HepG2 (cell line): ENCODE measurements at regions not wholly inside any gene's neighbourhood (a gene's known extent, or its start where the extent isn't known, plus 50 kb on each side); places are given as distances from the start of the nearest gene placed in this dataset.

Source experiments
- KAT2B ChIP-seq: fragments of 150-350 bp; IDR thresholded peaks from 2 replicates; pipeline ENCODE4 v1.6.1; 2014; ENCODE audit warnings: low read depth, low read length, borderline replicate concordance
- PTBP1 ChIP-seq: fragments of 200-400 bp; formaldehyde crosslinking; IDR thresholded peaks from 2 replicates; pipeline ENCODE4 v1.6.1; 2018; ENCODE audit warnings: low read length, low read depth; ENCODE audit not compliant: poor library complexity, severe bottlenecking
- ZNF33B ChIP-seq: sonication (generic); formaldehyde crosslinking; IDR thresholded peaks from 2 replicates; pipeline ENCODE4 v1.5.1; 2020; ENCODE audit warnings: mild to moderate bottlenecking, missing genetic modification reagents
- ZNF878 ChIP-seq: sonication (generic); formaldehyde crosslinking; IDR thresholded peaks from 2 replicates; pipeline ENCODE4 v1.8.1; 2023; ENCODE audit warnings: mild to moderate bottlenecking, missing genetic modification reagents, moderate library complexity
- TF ChIP-seq, protein P1 (sequence below): IDR thresholded peaks from 2 replicates; pipeline ENCODE4 v1.6.1; 2016; ENCODE audit warnings: low read depth, missing genetic modification reagents, missing compliant biosample characterization
- TF ChIP-seq, protein P2 (sequence below): sonication (generic); formaldehyde crosslinking; IDR thresholded peaks from 2 replicates; pipeline ENCODE4 v1.9.0; 2022; ENCODE audit warnings: low read depth, missing genetic modification reagents
- TF ChIP-seq, protein P3 (sequence below): IDR thresholded peaks from 2 replicates; pipeline ENCODE4 v1.6.1; 2012; ENCODE audit warnings: low read length, improper control_type of control experiment

DNA sequence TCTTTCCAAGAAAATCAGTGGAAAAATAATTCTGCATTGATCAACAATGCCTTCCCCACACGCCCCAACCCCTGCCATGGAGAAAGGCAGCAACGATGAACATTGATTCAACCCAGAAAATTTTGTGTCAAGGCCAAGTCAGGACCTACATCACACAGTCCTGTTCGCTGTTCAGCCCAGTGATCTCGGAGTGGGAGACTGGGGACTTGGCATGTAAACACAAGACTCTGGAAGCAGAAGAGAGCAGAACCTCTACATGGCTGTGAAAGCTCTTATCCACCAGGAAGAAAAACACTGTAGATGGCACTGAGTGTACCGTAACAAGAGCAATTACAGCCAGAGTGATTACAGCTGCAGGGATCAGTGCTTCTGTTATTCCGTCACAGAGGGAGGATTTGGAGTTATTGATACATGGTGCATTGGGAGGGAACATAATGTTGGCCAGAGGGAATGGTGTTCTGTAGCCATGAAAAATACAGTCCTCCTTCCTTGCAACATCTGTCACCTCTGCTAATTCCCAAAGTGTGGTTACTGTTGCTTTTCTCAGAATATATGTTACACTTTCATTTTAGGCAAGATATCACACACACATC, 136.6 kb downstream of the IQUB start (continued):
- TF ChIP-seq, protein P1, sequence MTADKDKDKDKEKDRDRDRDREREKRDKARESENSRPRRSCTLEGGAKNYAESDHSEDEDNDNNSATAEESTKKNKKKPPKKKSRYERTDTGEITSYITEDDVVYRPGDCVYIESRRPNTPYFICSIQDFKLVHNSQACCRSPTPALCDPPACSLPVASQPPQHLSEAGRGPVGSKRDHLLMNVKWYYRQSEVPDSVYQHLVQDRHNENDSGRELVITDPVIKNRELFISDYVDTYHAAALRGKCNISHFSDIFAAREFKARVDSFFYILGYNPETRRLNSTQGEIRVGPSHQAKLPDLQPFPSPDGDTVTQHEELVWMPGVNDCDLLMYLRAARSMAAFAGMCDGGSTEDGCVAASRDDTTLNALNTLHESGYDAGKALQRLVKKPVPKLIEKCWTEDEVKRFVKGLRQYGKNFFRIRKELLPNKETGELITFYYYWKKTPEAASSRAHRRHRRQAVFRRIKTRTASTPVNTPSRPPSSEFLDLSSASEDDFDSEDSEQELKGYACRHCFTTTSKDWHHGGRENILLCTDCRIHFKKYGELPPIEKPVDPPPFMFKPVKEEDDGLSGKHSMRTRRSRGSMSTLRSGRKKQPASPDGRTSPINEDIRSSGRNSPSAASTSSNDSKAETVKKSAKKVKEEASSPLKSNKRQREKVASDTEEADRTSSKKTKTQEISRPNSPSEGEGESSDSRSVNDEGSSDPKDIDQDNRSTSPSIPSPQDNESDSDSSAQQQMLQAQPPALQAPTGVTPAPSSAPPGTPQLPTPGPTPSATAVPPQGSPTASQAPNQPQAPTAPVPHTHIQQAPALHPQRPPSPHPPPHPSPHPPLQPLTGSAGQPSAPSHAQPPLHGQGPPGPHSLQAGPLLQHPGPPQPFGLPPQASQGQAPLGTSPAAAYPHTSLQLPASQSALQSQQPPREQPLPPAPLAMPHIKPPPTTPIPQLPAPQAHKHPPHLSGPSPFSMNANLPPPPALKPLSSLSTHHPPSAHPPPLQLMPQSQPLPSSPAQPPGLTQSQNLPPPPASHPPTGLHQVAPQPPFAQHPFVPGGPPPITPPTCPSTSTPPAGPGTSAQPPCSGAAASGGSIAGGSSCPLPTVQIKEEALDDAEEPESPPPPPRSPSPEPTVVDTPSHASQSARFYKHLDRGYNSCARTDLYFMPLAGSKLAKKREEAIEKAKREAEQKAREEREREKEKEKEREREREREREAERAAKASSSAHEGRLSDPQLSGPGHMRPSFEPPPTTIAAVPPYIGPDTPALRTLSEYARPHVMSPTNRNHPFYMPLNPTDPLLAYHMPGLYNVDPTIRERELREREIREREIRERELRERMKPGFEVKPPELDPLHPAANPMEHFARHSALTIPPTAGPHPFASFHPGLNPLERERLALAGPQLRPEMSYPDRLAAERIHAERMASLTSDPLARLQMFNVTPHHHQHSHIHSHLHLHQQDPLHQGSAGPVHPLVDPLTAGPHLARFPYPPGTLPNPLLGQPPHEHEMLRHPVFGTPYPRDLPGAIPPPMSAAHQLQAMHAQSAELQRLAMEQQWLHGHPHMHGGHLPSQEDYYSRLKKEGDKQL: no peak
- no peak for TF ChIP-seq ZNF878 (CRISPR knock-in tag)
- no peak for TF ChIP-seq PTBP1
- TF ChIP-seq, protein P2, sequence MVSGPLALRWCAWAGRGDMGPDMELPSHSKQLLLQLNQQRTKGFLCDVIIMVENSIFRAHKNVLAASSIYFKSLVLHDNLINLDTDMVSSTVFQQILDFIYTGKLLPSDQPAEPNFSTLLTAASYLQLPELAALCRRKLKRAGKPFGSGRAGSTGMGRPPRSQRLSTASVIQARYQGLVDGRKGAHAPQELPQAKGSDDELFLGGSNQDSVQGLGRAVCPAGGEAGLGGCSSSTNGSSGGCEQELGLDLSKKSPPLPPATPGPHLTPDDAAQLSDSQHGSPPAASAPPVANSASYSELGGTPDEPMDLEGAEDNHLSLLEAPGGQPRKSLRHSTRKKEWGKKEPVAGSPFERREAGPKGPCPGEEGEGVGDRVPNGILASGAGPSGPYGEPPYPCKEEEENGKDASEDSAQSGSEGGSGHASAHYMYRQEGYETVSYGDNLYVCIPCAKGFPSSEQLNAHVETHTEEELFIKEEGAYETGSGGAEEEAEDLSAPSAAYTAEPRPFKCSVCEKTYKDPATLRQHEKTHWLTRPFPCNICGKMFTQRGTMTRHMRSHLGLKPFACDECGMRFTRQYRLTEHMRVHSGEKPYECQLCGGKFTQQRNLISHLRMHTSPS (CRISPR knock-in tag): no peak
- no peak for TF ChIP-seq KAT2B
- TF ChIP-seq, protein P3, sequence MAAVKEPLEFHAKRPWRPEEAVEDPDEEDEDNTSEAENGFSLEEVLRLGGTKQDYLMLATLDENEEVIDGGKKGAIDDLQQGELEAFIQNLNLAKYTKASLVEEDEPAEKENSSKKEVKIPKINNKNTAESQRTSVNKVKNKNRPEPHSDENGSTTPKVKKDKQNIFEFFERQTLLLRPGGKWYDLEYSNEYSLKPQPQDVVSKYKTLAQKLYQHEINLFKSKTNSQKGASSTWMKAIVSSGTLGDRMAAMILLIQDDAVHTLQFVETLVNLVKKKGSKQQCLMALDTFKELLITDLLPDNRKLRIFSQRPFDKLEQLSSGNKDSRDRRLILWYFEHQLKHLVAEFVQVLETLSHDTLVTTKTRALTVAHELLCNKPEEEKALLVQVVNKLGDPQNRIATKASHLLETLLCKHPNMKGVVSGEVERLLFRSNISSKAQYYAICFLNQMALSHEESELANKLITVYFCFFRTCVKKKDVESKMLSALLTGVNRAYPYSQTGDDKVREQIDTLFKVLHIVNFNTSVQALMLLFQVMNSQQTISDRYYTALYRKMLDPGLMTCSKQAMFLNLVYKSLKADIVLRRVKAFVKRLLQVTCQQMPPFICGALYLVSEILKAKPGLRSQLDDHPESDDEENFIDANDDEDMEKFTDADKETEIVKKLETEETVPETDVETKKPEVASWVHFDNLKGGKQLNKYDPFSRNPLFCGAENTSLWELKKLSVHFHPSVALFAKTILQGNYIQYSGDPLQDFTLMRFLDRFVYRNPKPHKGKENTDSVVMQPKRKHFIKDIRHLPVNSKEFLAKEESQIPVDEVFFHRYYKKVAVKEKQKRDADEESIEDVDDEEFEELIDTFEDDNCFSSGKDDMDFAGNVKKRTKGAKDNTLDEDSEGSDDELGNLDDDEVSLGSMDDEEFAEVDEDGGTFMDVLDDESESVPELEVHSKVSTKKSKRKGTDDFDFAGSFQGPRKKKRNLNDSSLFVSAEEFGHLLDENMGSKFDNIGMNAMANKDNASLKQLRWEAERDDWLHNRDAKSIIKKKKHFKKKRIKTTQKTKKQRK: no peak
- TF ChIP-seq ZNF33B (CRISPR knock-in tag): no peak
- TF ChIP-seq, all 625 proteins: peak for 0
